HG02852 (cell line): ENCODE measurements at regions not wholly inside any gene's neighbourhood (a gene's known extent, or its start where the extent isn't known, plus 50 kb on each side); places are given as distances from the start of the nearest gene placed in this dataset.

Source experiments
- ATAC-seq: cut with Tn5 transposase; IDR thresholded peaks from one replicate; pipeline ENCODE4 v1.9.1; 2021; ENCODE audit warnings: mild to moderate bottlenecking, moderate library complexity; ENCODE audit not compliant: unreplicated experiment

- no peak for ATAC-seq
Measured at GRCh38 chr2:128435576-128436478, 117.2 kb upstream of the HS6ST1 start.

DNA sequence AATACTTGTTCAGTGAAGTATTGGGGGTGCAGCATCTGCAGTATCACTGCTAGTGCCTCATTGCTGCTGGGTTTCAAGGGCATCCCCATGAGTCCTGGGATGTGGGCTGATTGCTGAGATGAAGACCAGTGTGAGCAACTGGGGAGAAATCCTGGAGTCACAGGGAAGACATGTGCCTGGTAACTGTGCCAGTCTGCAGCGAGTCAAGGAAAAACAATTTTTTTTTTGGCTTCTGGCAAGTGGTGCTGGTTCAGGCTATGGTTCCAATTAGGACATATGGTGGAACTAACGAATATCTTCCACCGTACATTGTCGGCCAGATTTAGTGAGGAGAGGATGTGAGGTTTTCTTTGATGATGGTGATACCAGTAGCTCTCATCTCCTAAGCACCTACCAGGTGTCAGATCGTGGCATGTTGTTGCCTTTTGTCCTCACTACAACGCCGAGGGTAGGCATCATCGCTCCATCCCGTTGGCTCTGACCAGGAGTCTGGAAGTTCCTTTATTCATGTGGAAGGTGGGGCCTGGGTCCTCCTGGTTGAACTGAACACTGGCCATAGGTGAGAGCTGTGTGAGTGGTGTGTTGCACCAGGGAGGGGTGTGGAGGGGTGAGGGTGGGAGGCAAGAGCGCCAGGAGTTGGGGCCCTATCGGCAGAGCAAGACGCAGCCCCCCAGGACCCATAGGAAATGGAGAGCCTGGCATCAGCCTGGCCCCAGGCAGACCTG, 118.0 kb upstream of the HS6ST1 start:
- no peak for ATAC-seq

DNA sequence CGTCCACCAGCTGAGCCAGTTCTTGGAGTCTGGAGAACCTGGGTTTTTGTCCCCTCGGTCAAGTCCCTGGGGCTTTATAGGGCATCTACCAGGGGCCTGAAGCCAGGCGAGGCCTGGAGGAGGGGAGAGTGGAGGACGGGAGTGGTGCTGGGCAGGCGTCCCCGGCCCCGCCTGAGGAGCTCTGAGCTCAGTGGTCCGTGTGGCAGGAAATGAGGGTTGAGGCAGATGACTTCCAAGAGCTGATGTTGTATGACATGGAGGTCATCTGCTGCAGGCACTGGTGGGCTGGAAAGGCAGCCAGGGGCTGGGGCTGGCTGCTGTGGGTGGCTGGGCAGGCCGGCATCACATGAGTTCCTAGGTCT, 118.5 kb upstream of the HS6ST1 start:
- ATAC-seq: no peak

GRCh38 chr2:128438091-128438490, 119.4 kb upstream of the HS6ST1 start:
- no peak for ATAC-seq

DNA sequence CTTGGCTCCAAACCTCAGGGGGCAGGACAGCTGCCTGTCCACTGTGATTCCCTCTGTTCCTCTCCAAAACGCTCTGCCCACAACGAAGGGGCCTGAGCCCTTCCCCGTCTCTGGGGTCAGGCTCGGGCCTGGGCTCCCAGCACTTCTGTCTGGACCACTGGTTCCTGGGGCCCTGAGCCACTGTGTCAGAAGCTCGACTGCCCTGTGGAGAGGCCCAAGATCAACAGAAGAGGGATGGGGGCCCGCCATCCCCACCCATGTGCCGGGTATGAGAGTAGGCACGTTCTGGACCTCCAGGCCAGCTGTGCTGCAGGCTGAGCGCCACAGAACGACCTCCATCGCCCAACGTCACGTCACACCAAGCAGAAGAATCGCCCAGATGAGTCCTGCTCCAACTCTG, 119.9 kb upstream of the HS6ST1 start:
- ATAC-seq: no peak

DNA sequence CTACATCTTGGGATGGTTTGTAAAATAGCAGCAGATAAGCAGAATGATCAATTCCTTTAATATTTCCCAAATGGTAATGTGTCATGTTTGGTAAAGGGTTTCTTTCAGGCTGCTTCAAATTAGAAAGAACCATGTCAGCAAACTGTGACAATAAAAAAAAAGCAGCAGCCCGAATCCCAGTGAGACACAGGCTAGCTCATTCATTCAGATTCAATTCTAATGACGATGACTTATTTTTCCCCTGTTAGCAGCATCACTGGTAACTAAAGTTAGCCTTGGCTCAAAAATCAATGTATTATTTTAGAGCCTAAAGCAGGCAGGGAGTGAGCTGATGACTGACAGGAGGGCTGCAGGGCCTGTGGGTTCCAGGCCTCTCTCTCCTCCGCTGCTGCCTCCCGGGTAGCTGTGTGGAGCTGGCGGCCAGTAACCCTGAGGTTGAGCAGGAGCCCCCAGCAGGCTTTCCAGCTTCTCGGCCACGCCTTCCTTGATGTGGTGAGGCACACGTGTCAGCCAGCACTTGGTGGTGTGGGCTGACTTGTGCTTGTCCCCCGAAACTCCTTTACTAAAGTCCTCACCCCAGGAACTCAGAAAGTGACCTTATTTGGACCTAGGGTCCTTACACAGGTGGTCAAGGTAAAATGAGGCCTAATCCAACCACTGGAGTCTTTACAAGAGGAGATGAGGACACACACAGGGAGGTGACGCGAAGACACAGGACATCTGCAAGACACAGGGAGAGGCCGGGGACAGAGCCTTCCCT, 120.5 kb upstream of the HS6ST1 start:
- no peak for ATAC-seq

DNA sequence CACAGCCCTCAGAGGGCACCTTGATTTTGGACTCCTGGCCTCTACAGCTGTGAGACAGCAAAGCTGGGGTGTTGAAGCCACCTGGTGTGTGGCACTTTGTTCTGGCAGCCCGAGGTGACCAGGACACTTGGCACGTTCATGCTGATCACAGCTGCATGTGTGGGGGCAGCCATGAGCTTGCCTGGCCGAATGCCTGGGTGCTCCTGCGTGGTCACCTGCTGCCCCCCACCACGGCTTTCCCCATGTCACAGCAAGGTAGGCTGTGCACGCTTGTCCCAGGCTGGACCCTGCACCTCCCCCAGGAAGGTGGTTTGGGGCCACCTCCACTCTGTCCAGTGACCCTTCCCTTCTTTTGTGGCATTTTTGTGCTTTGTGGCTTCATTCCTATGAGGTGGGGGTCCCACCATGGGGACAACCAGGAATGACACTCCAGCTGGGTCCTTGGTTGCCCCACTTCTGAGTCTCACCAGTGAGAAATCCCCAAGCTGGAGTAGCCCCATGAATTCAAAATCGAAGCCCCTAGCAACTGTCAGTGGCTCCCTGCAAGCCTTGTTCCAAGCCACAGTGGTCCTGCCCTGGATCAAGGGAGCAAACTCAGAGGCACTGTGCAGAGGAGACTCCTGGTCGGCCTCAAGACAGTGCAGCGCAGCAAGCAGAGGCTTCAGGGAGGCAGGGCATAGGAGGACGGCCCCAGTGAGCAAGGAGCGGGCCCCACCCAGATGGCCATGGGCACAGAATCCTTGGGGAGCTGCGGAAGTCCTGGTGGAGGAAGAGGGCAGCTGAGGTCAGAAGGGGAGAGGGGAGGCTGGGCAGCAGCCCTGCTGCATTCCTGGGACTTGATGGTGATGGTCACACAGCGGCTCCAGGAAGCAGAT, 121.4 kb upstream of the HS6ST1 start:
- ATAC-seq: no peak

DNA sequence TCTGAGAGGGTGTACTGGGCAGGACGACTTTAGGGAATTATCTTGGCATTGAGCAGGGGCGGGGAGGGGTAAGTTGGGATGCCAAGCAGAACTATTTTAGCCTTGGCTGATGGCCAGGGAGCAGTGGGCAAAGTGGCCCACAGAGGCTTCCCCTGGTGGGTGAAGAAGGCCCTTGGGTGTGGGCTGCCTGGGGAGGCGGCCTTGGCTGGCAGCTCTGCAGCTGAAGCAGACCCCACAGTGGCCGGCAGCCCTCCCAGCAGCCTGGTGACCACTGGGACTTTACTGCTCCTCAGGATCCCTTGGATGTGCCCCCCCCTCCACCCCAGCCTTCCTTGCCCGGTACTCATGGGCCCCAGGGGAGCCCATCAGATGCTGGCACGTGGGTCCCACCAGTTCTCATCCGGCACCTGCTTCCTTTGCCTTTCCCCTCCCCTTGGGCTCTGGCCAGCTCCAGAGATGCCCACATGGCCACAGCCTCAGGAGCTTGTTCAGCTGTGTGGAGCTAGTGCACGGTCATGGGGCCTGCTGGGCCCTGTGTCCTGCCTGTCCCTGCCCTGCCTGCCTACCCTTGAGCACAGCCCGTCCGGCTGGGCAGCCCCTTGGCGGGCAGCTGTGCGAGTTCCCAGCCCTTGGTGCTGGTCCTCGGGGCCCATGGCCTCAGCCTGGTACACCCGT, 122.1 kb upstream of the HS6ST1 start:
- no peak for ATAC-seq

GRCh38 chr2:128441341-128442052, 122.8 kb upstream of the HS6ST1 start:
- ATAC-seq: no peak

DNA sequence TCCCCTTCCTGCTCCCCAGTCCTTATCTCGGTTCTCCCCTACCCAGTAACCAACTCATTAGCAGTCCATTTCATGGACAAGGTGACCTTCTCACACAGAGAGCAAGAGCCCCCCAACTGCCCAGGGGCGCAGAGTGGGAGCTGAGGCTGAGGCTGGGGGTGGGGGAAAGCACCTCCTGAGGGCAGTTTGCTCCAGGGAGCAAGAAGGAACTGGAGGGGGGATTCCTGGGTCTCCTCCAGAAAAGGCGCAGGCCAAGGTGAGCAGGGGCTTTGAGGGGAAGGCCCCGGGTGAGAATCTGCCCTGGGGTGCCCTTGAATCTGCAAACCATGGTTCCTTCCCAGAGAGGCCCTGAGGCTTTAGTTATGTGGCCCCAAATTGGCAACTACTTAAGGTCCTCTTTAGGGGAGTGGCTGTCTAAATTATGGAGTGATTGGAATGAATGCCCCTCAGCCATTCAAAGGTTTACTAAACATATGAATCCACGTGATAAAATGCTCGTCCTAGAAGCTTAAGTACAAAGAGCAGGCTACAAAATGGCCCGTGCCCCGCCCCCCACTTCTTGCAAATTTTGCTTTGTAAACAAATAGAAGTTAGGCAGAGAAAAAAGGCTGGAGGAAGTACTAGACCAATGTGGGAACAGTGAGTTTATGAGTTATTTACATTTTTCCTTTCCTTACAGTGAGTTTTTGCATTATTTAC, 123.5 kb upstream of the HS6ST1 start:
- no peak for ATAC-seq

- no peak for ATAC-seq
Measured at GRCh38 chr2:128442891-128443302, 124.2 kb upstream of the HS6ST1 start.

- ATAC-seq: no peak
Measured at GRCh38 chr2:128444121-128444771, 125.6 kb upstream of the HS6ST1 start.

DNA sequence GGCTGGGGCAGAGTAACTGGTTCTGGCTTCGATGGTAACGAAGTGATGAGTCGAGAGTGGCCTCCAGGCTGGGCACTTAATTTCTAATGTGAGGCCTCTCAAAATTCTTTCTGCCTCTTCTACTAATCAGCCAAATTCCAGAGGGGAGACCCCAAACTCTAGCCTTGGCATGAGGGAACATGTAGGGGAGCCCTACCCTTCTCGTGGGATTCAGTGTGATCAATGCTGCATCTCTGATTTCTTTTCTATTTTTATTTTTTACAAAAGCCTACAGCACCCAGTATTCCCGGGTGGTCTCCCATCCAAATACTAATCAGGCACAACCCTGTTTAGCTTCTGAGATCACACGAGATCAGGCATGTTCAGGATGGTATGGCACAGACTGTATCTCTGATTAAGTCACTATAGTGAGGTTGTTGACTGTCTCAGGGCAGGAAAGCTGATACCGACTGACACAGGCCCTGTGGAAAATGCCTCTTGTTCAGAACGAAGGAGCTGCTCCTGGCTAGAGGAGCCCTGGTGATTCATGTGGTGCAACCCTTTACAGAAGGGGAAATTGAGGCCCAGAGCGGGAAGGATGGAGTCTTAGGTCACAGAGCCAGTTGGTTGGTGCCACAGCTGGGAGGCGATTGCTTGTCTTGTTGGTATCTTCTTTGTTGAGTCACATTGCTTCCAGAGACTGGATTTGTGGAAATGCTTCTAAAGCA, 126.3 kb upstream of the HS6ST1 start:
- ATAC-seq: no peak

DNA sequence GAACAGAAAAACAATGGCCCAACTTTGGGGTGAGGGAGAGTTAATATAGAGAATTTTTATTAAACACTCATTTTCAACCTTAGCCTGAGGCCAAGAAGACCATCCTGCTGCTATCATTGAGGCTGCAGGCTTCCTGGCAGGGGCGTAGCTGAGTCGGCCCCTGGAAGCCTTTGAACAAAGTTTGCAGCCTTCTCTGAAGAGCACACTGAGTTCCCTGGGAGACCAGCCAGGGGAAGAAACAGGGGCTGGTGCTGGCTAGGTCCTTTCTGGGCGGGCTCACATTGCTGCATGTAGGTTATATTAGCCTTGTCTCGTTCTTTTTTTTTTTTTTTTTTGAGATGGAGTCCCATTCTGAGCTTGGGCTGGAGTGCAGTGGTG, 126.8 kb upstream of the HS6ST1 start:
- ATAC-seq: no peak

- ATAC-seq: no peak
Measured at GRCh38 chr2:128446049-128446873, 127.6 kb upstream of the HS6ST1 start.

DNA sequence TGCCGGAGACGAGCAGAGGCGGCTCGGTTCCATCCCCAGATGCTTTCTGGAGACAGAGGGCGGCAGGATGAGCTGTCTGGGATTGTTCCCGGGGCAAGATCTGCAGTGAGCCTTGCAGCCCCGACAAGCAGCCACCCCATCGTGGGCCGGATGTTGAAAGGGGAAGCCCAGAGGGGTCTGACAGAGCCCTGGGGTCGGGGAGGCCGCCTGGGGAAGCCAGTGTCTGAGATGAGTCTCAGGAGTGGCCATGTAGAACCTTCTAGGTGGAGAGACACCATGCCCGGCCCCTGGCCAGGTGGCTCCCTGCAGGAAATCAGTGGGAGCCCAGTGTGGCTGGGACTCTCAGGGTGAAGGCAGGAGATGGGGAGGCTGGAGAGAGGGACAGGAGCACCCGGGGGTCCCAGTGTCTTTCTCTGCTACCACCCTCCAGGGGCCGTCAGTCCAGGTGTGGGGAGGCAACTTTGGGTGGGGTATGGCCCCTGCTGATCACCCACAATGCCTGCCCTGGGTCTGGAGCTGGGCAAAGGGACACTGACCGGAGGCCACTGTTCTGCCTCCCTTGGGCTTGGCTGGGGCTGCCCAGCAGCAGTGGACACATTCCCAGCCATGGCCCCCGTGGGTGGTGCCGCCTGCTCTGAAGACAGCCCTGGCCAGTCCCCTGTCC, 128.3 kb upstream of the HS6ST1 start:
- no peak for ATAC-seq
